Fibroblast of pulmonary artery (primary cell): ENCODE measurements at regions not wholly inside any gene's neighbourhood (a gene's known extent, or its start where the extent isn't known, plus 50 kb on each side); places are given as distances from the start of the nearest gene placed in this dataset.

Experiments
- DNase-seq: peaks from one replicate; pipeline ENCODE4 v3.0.0-alpha.2; 2010; ENCODE audit warnings: low read depth
- H3K4me3 ChIP-seq: replicated peaks from 2 replicates; pipeline ENCODE4 v1.5.1; 2011; ENCODE audit warnings: low read depth, mild to moderate bottlenecking, control low read depth, low read length, moderate library complexity
- TF ChIP-seq, protein P1 (sequence below): IDR thresholded peaks from 2 replicates; pipeline ENCODE4 v1.5.1; 2011; ENCODE audit warnings: mild to moderate bottlenecking, control low read depth, low read length, inconsistent platforms; ENCODE audit errors: missing control alignments

- TF ChIP-seq, protein P1, sequence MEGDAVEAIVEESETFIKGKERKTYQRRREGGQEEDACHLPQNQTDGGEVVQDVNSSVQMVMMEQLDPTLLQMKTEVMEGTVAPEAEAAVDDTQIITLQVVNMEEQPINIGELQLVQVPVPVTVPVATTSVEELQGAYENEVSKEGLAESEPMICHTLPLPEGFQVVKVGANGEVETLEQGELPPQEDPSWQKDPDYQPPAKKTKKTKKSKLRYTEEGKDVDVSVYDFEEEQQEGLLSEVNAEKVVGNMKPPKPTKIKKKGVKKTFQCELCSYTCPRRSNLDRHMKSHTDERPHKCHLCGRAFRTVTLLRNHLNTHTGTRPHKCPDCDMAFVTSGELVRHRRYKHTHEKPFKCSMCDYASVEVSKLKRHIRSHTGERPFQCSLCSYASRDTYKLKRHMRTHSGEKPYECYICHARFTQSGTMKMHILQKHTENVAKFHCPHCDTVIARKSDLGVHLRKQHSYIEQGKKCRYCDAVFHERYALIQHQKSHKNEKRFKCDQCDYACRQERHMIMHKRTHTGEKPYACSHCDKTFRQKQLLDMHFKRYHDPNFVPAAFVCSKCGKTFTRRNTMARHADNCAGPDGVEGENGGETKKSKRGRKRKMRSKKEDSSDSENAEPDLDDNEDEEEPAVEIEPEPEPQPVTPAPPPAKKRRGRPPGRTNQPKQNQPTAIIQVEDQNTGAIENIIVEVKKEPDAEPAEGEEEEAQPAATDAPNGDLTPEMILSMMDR = no peak
These were observed 154.5 kb upstream of the ZNF217 start for GRCh38 chr20:53748176-53748575.

DNA sequence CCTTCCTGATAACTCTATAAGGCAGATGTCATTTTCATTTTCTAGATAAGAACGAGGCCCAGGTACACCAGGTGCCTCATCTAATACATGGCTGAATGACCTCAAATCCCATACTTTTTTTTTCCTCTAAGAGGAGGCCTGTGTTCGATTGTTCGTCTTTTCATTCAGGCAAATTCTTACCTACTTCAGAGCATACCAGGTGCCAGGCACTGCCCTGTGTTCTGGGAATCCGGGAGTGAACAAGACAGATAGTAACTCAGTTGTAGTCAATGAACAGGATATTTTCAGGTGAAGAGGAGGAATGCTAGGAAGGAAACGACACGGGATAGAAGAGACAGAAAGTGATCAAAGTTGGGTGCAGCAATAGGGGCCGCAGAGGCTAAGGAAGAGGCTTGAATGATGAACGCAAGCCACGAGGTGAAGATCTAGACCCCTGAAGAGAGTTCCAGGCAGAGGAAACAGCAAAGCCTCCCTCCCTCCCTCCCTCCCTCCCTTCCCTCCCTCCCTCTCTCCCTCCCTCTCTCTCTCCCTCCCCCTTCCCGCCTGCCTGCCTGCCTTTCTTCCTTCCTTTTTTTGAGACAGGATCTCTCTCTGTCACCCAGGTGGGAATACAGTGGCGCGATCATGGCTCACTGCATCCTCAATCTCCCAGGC lies 150.1 kb upstream of the ZNF217 start:
- TF ChIP-seq, protein P1 = no peak
- H3K4me3 ChIP-seq = no peak overlapping the region
- no peak for DNase-seq

More at GRCh38 chr20:53748176-53748575, 154.5 kb upstream of the ZNF217 start:
- no peak for DNase-seq
- no peak overlapping the region for H3K4me3 ChIP-seq

- TF ChIP-seq, protein P1 = no peak
- no peak overlapping the region for H3K4me3 ChIP-seq
- DNase-seq = no peak
These were observed 149.0 kb upstream of the ZNF217 start for GRCh38 chr20:53742685-53743081.

GRCh38 chr20:53741726-53742028 lies 148.0 kb upstream of the ZNF217 start:
- no peak overlapping the region for H3K4me3 ChIP-seq
- TF ChIP-seq, protein P1 = no peak
- DNase-seq = no peak

- TF ChIP-seq, protein P1 = no peak
- peak overlapping the region; percentile 17 for H3K4me3 ChIP-seq
- DNase-seq = peak; percentile 36
These were observed 146.5 kb upstream of the ZNF217 start for GRCh38 chr20:53739799-53740785.

DNA sequence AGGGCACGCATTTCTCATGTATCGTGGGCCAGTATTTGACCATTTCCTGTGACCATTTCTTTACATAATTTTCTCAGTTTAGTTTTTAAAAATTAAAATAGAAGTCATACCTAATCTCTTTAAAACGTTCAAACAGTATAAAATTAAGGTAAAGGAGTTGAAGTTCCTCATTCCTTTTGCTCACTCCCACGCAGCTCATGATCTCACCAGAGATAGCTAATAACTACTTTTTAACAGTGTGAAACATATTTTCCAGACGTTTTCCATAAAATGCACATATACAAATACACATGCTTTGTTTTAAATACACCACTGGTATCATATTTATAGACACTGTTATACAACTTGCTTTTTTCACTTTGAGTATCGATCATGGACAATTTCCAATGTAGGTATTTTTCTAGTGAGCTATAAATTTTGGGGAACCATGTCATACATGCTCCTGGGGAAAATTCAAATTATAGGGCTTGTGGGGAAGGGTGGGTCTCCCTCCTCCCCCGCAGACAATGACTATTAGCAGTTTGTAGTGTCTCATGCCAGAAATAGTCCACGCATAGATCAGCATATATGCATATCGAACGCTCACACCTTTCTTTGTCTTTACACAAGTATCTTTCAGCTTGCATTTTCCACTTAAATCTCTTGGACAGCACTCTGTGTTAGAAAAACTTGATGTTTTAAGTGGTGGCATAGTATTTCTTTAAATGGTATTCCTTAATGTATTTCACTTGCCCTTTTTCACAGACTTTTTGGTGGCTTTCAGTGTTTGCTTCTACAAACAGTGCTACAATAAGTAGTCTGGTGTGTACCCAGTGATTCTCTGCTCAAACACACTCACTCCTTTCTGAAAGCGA lies 145.5 kb upstream of the ZNF217 start:
- no peak overlapping the region for H3K4me3 ChIP-seq
- DNase-seq = peak; percentile 14

More for the DNA sequence above, 145.5 kb upstream of the ZNF217 start:
- TF ChIP-seq, protein P1 = no peak
